BJ (cell line): ENCODE measurements at regions not wholly inside any gene's neighbourhood (a gene's known extent, or its start where the extent isn't known, plus 50 kb on each side); places are given as distances from the start of the nearest gene placed in this dataset.

ENCODE experiments used
- CTCF ChIA-PET: fragments of 350-600 bp; formaldehyde crosslinking; extraction: SDS; loops from one replicate; lab custom pipeline; 2021; ENCODE audit warnings: antibody characterized with exemption, inconsistent platforms; lab: Yijun Ruan, JAX
- POLR2A ChIA-PET: fragments of 300-600 bp; sonication (Branson Sonifier 250); formaldehyde crosslinking; extraction: SDS; loops from one replicate; lab custom pipeline; 2021; ENCODE audit warnings: antibody characterized with exemption; lab: Charles Lee
- DNase-seq: peaks from one replicate; pipeline ENCODE4 v3.0.0-alpha.2; 2011; ENCODE audit warnings: low read depth
- H3K27me3 ChIP-seq: 2 replicates; pipeline ENCODE4 v1.6.0; 2011; ENCODE audit warnings: low read length; ENCODE audit not compliant: control insufficient read depth, insufficient read depth
- H3K36me3 ChIP-seq: 2 replicates; pipeline ENCODE4 v1.5.1; 2011; ENCODE audit warnings: low read length; ENCODE audit not compliant: control insufficient read depth, insufficient read depth
- H3K4me3 ChIP-seq: 2 replicates; pipeline ENCODE4 v1.5.1; 2011; ENCODE audit warnings: low read depth, mild to moderate bottlenecking, control low read depth, low read length
- TF ChIP-seq, protein P1 (sequence below): IDR thresholded peaks from 2 replicates; pipeline ENCODE4 v1.5.1; 2011; ENCODE audit warnings: low read depth, mild to moderate bottlenecking, control low read depth, inconsistent platforms, low read length, moderate library complexity; ENCODE audit not compliant: insufficient read depth

DNA sequence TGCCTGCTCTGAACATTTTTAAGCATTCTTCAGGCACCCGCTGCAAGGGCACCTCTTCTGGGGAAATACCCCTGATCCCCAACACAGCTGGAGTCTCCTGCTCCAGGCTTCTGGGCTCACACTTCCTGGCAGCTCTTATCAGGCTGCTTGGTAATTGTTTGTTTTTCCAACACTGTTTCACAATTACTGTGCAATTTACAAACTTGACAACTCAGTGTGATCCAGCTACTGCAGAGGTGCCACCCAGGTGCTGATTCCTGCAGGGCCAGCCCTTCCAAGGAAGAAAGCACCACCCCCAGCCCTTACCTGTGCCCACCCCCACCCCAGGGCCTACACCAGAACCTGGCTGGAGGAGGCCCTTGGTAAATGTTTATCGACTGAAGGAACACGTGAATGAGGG is 66.5 kb downstream of the MAGEF1 start:
- ChIA-PET POLR2A (no interaction called here), CTCF (no interaction called here)
- no peak overlapping the region for H3K4me3 ChIP-seq
- H3K36me3 ChIP-seq, result no peaks in the 10 kb centered on the region
- H3K27me3 ChIP-seq, result peaks cover 9% of the 10 kb centered on the region
- no peak for DNase-seq
- TF ChIP-seq, protein P1, sequence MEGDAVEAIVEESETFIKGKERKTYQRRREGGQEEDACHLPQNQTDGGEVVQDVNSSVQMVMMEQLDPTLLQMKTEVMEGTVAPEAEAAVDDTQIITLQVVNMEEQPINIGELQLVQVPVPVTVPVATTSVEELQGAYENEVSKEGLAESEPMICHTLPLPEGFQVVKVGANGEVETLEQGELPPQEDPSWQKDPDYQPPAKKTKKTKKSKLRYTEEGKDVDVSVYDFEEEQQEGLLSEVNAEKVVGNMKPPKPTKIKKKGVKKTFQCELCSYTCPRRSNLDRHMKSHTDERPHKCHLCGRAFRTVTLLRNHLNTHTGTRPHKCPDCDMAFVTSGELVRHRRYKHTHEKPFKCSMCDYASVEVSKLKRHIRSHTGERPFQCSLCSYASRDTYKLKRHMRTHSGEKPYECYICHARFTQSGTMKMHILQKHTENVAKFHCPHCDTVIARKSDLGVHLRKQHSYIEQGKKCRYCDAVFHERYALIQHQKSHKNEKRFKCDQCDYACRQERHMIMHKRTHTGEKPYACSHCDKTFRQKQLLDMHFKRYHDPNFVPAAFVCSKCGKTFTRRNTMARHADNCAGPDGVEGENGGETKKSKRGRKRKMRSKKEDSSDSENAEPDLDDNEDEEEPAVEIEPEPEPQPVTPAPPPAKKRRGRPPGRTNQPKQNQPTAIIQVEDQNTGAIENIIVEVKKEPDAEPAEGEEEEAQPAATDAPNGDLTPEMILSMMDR, result no peak

DNA sequence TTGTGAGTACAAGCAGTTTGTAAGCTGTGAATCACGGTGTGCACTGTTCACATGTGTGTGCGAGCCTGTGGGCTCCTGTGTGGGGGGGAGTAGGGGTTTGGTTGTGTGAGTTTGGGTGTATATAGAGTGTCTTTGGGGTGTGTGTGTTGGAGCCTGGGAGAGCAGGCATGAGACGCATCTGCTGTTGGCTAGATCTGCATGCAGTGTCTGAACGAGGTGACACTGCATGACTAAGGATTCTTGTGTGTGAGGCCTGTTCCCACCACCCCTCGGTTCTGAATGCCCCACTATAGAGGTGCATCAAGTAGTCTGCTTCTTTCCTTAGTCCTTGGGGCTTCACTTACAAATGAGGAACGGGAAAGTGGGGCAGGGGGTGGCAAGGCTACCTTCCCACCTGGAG is 68.4 kb downstream of the MAGEF1 start:
- CTCF ChIA-PET, result no interaction called here
- DNase-seq, result no peak
- no peak overlapping the region for H3K4me3 ChIP-seq
- POLR2A ChIA-PET, result no interaction called here
- H3K36me3 ChIP-seq, result no peaks in the 10 kb centered on the region
- TF ChIP-seq, protein P1, result no peak
- H3K27me3 ChIP-seq, result peaks cover 8% of the 10 kb centered on the region

DNA sequence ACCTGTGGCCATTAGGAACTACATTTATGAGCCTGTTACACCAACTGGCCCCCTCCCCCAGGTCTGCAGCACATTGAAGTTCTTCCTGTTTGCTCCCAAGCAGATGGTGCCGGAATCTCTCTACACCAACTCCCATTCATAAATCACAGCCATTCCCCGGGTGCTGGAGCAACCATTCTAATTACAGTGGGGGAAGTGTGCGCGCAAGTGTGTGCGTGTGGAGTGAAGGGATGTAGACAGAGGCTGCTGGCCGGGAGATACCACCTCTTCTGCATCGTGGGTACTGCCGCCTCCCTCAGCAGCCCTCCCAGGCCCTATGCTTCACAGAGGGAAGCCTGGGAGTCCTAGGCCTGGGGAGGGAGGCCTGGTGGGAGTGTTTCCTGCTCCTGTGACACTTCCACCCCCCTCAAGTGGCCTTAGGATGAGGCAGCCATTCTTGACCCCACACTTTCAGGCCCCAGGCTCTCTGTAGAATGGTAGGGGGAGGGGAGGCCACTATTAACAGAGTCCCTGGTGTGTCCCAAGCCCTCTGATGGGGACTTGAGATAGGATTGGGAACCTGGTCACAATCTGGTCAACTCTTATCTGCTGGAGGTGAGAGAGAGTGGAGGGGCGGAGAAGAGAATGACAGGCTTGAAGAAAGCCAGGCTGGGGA is 69.1 kb downstream of the MAGEF1 start:
- H3K4me3 ChIP-seq, result no peak overlapping the region
- TF ChIP-seq, protein P1, result no peak
- H3K36me3 ChIP-seq, result no peaks in the 10 kb centered on the region
- ChIA-PET POLR2A (no interaction called here), CTCF (no interaction called here)
- H3K27me3 ChIP-seq, result peaks cover 8% of the 10 kb centered on the region
- DNase-seq, result no peak

DNA sequence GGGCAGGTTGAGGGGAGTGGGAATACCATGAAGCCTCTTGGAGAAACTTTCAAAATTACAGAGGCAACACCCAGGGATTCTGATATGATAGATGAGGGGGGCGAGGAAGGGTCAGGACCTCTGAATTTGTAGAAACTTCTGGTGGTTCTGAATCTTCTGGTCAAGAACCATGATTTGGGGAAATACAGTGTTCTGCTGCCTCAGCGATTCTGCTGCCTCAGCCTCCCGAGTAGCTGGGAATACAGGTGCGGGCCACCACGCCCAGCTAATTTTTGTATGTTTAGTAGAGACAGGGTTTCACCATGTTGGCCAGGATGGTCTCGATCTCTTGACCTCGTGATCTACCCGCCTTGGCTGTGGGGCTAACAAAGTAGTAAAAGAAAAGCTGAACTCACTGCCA is 70.4 kb downstream of the MAGEF1 start:
- Histone ChIP-seq H3K27me3 (peaks cover 6% of the 10 kb centered on the region), H3K4me3 (no peak overlapping the region), H3K36me3 (no peaks in the 10 kb centered on the region)
- ChIA-PET CTCF (interaction anchor here (1.0 to 1.1 kb wide), 2 partner anchors 11 to 49 kb away, joined by 3 read pairs; no protein-coding TSS in a partner anchor), POLR2A (no interaction called here)
- DNase-seq, result no peak
- TF ChIP-seq, protein P1, result no peak

DNA sequence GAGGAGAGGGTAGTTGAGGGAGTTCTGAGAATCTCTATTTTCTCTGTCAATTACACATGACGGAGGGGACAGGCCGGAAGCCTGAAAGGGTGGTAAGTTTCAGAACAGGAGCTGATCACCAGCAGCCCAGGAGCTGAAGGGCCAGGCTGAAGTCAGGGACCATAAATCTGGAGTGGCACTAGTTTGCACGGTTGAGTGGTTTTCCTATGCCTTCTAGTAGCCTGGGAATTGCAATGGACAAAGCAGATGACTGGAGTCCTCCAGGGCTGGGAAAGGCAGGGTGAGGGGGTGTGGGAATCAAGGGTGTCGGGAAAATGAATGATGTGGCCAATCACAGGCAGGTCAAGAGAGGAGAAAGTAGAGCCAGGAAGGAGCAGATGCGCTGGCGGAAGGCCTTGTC is 72.5 kb downstream of the MAGEF1 start:
- TF ChIP-seq, protein P1, result no peak
- CTCF ChIA-PET, result no interaction called here
- DNase-seq, result no peak
- POLR2A ChIA-PET, result no interaction called here
- no peaks in the 10 kb centered on the region for H3K36me3 ChIP-seq
- no peak overlapping the region for H3K4me3 ChIP-seq
- peaks cover 6% of the 10 kb centered on the region for H3K27me3 ChIP-seq
